A549 (cell line): ENCODE measurements at regions not wholly inside any gene's neighbourhood (a gene's known extent, or its start where the extent isn't known, plus 50 kb on each side); places are given as distances from the start of the nearest gene placed in this dataset.

ENCODE experiments used
- ATAC-seq, 2 experiments: fragments of 200-7000 bp in 1 of 2; fragments of >200 bp in 1 of 2; cut with Nextera tagmentation in 1 of 2; cut with Tn5 transposase in 1 of 2; 3 replicates each; pipeline versions ENCODE4 v1.8.0 to v1.9.1; 2018 to 2020; ENCODE audit warnings: mild to moderate bottlenecking in 1 of 2, moderate library complexity in 1 of 2
- CTCF ChIA-PET: fragments of 300-600 bp; sonication (Branson Sonifier 250); formaldehyde crosslinking; extraction: SDS; loops from one replicate; lab custom pipeline; 2021; ENCODE audit warnings: antibody characterized with exemption, inconsistent platforms; lab: Yijun Ruan, JAX
- POLR2A ChIA-PET: fragments of 350-600 bp; formaldehyde crosslinking; extraction: SDS; loops from one replicate; lab custom pipeline; 2021; ENCODE audit warnings: antibody characterized with exemption, inconsistent platforms; lab: Yijun Ruan, JAX
- DNase-seq, 2 experiments: peaks; one replicate each; pipeline versions ENCODE4 v3.0.0 to v3.0.0-alpha.2; 2011 to 2016; ENCODE audit warnings: low read depth in 1 of 2, low spot score in 1 of 2
- FAIRE-seq: peaks from 2 replicates; lab custom pipeline; 2011; peaks lifted over from hg19 to GRCh38; lab: Jason Lieb, UNC
- H3K27ac ChIP-seq, 2 experiments: fragments of >200 bp; sonication (Bioruptor Twin); formaldehyde crosslinking; 3 replicates each; pipeline ENCODE4 v1.5.1; 2016 to 2017
- H3K4me1 ChIP-seq: fragments of >200 bp; sonication (Bioruptor Twin); formaldehyde crosslinking; 3 replicates; pipeline ENCODE4 v1.6.1; 2016
- H3K4me2 ChIP-seq: fragments of >200 bp; sonication (Bioruptor Twin); formaldehyde crosslinking; 3 replicates; pipeline ENCODE4 v1.6.1; 2016
- H3K4me3 ChIP-seq: fragments of >200 bp; sonication (Bioruptor Twin); formaldehyde crosslinking; 3 replicates; pipeline ENCODE4 v1.5.1; 2016
- H3K9me3 ChIP-seq: fragments of >200 bp; sonication (Bioruptor Twin); formaldehyde crosslinking; 3 replicates; pipeline ENCODE4 v1.6.1; 2016
- BHLHE40 ChIP-seq: IDR thresholded peaks from 2 replicates; pipeline ENCODE4 v1.6.1; 2012; ENCODE audit warnings: low read depth, low read length, inconsistent platforms
- CBX8 ChIP-seq: fragments of 200-600 bp; sonication (generic); IDR thresholded peaks from 2 replicates; pipeline ENCODE4 v1.6.1; 2016
- EHF ChIP-seq: fragments of 250-450 bp; sonication (Bioruptor Pico); IDR thresholded peaks from 2 replicates; pipeline ENCODE4 v1.5.0; 2020; ENCODE audit warnings: mild to moderate bottlenecking
- EHMT2 ChIP-seq: fragments of 200-600 bp; sonication (generic); IDR thresholded peaks from 2 replicates; pipeline ENCODE4 v1.6.1; 2016; ENCODE audit warnings: antibody characterized with exemption, low read depth, mild to moderate bottlenecking, moderate library complexity
- FOSL2 ChIP-seq, 2 experiments: fragments of 450-650 bp in 1 of 2; fragments of >200 bp in 1 of 2; sonication (Bioruptor Twin) in 1 of 2; formaldehyde crosslinking; IDR thresholded peaks; 2 replicates each; pipeline versions ENCODE4 v1.5.0 to v1.6.1; 2016 to 2020; ENCODE audit warnings: mild to moderate bottlenecking in 1 of 2, moderate library complexity in 1 of 2
- FOXS1 ChIP-seq: fragments of 250-450 bp; sonication (Bioruptor Pico); IDR thresholded peaks from 2 replicates; pipeline ENCODE4 v1.5.0; 2020; ENCODE audit warnings: mild to moderate bottlenecking, moderate library complexity
- HES2 ChIP-seq: fragments of >200 bp; sonication (Bioruptor Twin); formaldehyde crosslinking; IDR thresholded peaks from 2 replicates; pipeline ENCODE4 v1.6.1; 2016
- HEYL ChIP-seq: fragments of 250-450 bp; sonication (Bioruptor Pico); IDR thresholded peaks from 2 replicates; pipeline ENCODE4 v1.8.0; 2021; ENCODE audit warnings: mild to moderate bottlenecking, moderate library complexity
- HMGXB4 ChIP-seq: fragments of 250-450 bp; sonication (Bioruptor Pico); IDR thresholded peaks from 2 replicates; pipeline ENCODE4 v1.5.0; 2021; ENCODE audit warnings: mild to moderate bottlenecking, moderate library complexity, borderline replicate concordance
- HOXA7 ChIP-seq: fragments of 250-450 bp; sonication (Bioruptor Pico); IDR thresholded peaks from 2 replicates; pipeline ENCODE4 v1.5.0; 2020; ENCODE audit warnings: mild to moderate bottlenecking, moderate library complexity
- JUN ChIP-seq, 2 experiments: fragments of >200 bp; sonication (Bioruptor Twin); formaldehyde crosslinking; IDR thresholded peaks; 2 replicates in 1 of 2; 3 replicates in 1 of 2; pipeline ENCODE4 v1.6.1; 2016 to 2017
- JUNB ChIP-seq: fragments of >200 bp; sonication (Bioruptor Twin); formaldehyde crosslinking; IDR thresholded peaks from 2 replicates; pipeline ENCODE4 v1.6.1; 2016
- KDM5A ChIP-seq: fragments of 200-600 bp; sonication (generic); IDR thresholded peaks from 2 replicates; pipeline ENCODE4 v1.6.1; 2016; ENCODE audit warnings: antibody characterized with exemption, mild to moderate bottlenecking
- NR3C1 ChIP-seq: fragments of >200 bp; sonication (Bioruptor Twin); formaldehyde crosslinking; IDR thresholded peaks from 3 replicates; pipeline ENCODE4 v1.6.1; 2017
- RAD21 ChIP-seq, 2 experiments: fragments of >200 bp in 1 of 2; sonication (Bioruptor Twin) in 1 of 2; formaldehyde crosslinking in 1 of 2; IDR thresholded peaks in 1 of 2; conservative IDR thresholded peaks in 1 of 2; 2 replicates in 1 of 2; 3 replicates in 1 of 2; pipeline ENCODE4 v1.6.1; 2012 to 2018; ENCODE audit warnings: inconsistent platforms in 1 of 2
- RARB ChIP-seq: fragments of 250-450 bp; sonication (Bioruptor Pico); IDR thresholded peaks from 2 replicates; pipeline ENCODE4 v1.8.0; 2021; ENCODE audit warnings: mild to moderate bottlenecking, moderate library complexity
- SMC3 ChIP-seq: fragments of >200 bp; sonication (Bioruptor Twin); formaldehyde crosslinking; IDR thresholded peaks from 3 replicates; pipeline ENCODE4 v1.6.1; 2018; ENCODE audit warnings: inconsistent platforms
- ZC3H11A ChIP-seq: fragments of 450-650 bp; IDR thresholded peaks from 2 replicates; pipeline ENCODE4 v1.6.1; 2014; ENCODE audit warnings: antibody characterized with exemption, mild to moderate bottlenecking
- ZFP36 ChIP-seq: fragments of 450-650 bp; IDR thresholded peaks from 2 replicates; pipeline ENCODE4 v1.6.1; 2014; ENCODE audit warnings: borderline replicate concordance; ENCODE audit not compliant: partially characterized antibody
- ZNF302 ChIP-seq: fragments of 250-450 bp; sonication (Bioruptor Pico); IDR thresholded peaks from 2 replicates; pipeline ENCODE4 v1.9.0; 2021; ENCODE audit warnings: inconsistent platforms, mild to moderate bottlenecking, moderate library complexity
- ZSCAN20 ChIP-seq: fragments of 250-450 bp; sonication (Bioruptor Pico); IDR thresholded peaks from 2 replicates; pipeline ENCODE4 v1.8.0; 2022; ENCODE audit warnings: mild to moderate bottlenecking, moderate library complexity
- WGBS: methylation state at CpG from one replicate; pipeline ENCODE4 v1.1.6; 2017; ENCODE audit errors: missing lambda C conversion rate; 5-methylcytosine and 5-hydroxymethylcytosine counted together
- TF ChIP-seq, protein P1 (sequence below): fragments of >200 bp; sonication (Bioruptor Twin); formaldehyde crosslinking; IDR thresholded peaks from 3 replicates; pipeline ENCODE4 v1.5.1; 2016
- TF ChIP-seq, protein P2 (sequence below): fragments of >200 bp; sonication (Bioruptor Twin); formaldehyde crosslinking; IDR thresholded peaks from 3 replicates; pipeline ENCODE4 v1.6.1; 2016
- TF ChIP-seq, protein P3 (sequence below): fragments of 200-600 bp; sonication (generic); IDR thresholded peaks from 2 replicates; pipeline ENCODE4 v1.6.1; 2016; ENCODE audit warnings: antibody characterized with exemption, mild to moderate bottlenecking, moderate library complexity

GRCh38 chr1:30812076-30812475, 54.5 kb upstream of the LAPTM5 start:
- ChIA-PET POLR2A (no interaction called here), CTCF (interaction anchor here (1.5 to 36.8 kb wide), 3 partner anchors 10 to 117 kb away, joined by 3 to 743 read pairs (median 30); partner anchors contain the start of gene SDC3)
- TF ChIP-seq KDM5A (no peak), RARB (CRISPR knock-in tag) (no peak), ZFP36 (no peak), ZNF302 (CRISPR knock-in tag) (no peak), FOSL2 (IDR thresholded peaks at IDR 0.05) (no peak), FOSL2 (CRISPR knock-in tag; IDR thresholded peaks at IDR 0.05) (no peak), ZSCAN20 (CRISPR knock-in tag) (no peak), HOXA7 (CRISPR knock-in tag) (no peak), HEYL (no peak), EHMT2 (no peak), FOXS1 (no peak), SMC3 (no peak), NR3C1 (no peak)
- TF ChIP-seq, protein P1, sequence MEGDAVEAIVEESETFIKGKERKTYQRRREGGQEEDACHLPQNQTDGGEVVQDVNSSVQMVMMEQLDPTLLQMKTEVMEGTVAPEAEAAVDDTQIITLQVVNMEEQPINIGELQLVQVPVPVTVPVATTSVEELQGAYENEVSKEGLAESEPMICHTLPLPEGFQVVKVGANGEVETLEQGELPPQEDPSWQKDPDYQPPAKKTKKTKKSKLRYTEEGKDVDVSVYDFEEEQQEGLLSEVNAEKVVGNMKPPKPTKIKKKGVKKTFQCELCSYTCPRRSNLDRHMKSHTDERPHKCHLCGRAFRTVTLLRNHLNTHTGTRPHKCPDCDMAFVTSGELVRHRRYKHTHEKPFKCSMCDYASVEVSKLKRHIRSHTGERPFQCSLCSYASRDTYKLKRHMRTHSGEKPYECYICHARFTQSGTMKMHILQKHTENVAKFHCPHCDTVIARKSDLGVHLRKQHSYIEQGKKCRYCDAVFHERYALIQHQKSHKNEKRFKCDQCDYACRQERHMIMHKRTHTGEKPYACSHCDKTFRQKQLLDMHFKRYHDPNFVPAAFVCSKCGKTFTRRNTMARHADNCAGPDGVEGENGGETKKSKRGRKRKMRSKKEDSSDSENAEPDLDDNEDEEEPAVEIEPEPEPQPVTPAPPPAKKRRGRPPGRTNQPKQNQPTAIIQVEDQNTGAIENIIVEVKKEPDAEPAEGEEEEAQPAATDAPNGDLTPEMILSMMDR: no peak
- H3K4me3 ChIP-seq: no peak overlapping the region
- no peak for ATAC-seq
- no peak for FAIRE-seq
- H3K4me2 ChIP-seq: no peak overlapping the region
- no peak overlapping the region for H3K27ac ChIP-seq
- WGBS: 82% methylated on average over 3 of the region's 3 CpGs
- peaks cover 16% of the 10 kb centered on the region for H3K4me1 ChIP-seq
- no peaks in the 10 kb centered on the region for H3K9me3 ChIP-seq
- no peak for DNase-seq

- no peak for DNase-seq
- CTCF ChIA-PET: interaction anchor here (1.0 to 36.8 kb wide), 4 partner anchors 9 to 118 kb away, joined by 3 to 743 read pairs (median 16); partner anchors contain the start of gene SDC3
- Histone ChIP-seq H3K4me2 (no peak overlapping the region), H3K4me1 (peaks cover 16% of the 10 kb centered on the region), H3K27ac (no peak overlapping the region), H3K9me3 (no peaks in the 10 kb centered on the region), H3K4me3 (no peak overlapping the region)
- POLR2A ChIA-PET: no interaction called here
- ATAC-seq: no peak
- no peak for TF ChIP-seq HEYL
- no peak for TF ChIP-seq ZC3H11A
- TF ChIP-seq CBX8: no peak
- no peak for TF ChIP-seq JUN (IDR thresholded peaks at IDR 0.05)
- TF ChIP-seq, protein P2, sequence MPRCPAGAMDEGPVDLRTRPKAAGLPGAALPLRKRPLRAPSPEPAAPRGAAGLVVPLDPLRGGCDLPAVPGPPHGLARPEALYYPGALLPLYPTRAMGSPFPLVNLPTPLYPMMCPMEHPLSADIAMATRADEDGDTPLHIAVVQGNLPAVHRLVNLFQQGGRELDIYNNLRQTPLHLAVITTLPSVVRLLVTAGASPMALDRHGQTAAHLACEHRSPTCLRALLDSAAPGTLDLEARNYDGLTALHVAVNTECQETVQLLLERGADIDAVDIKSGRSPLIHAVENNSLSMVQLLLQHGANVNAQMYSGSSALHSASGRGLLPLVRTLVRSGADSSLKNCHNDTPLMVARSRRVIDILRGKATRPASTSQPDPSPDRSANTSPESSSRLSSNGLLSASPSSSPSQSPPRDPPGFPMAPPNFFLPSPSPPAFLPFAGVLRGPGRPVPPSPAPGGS: no peak
- no peak for TF ChIP-seq EHF (CRISPR knock-in tag)
- TF ChIP-seq FOXS1: no peak
- TF ChIP-seq HES2: no peak
- TF ChIP-seq, all 56 proteins: peak for 0
- no peak for FAIRE-seq
These were observed 53.6 kb upstream of the LAPTM5 start for GRCh38 chr1:30811187-30811586.

DNA sequence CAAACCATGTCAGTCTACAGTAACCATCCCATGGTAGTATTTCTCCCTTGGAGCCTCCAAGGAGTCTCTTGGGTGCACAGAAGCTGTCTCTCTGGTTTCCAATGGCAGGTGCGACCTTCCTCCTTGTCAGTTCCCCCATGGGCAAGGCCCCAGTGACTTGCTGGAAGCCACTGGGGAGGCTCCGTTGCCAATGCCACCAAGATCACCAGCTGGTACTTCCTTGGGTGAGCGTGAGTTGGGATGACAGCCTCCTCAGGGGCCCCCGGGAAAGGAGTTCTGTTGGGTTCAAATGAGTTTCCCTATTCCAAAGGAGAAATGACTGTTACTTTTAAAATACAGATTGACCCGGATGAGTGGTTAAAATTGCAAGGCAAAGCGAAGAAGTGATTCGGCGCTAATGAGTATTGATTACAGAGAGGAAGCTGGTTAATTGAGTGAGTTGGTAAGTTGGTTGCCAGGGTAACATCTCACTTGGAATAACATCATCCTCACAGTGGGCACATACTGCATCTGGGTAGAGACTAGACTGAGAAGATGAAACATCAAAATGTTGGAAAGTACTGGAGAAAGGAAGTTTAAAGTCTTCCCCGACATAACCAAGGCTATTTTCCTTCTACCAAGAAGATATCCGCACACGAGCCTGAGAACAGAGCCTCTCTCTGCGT, 53.0 kb upstream of the LAPTM5 start:
- Histone ChIP-seq H3K4me1 (peaks cover 16% of the 10 kb centered on the region), H3K4me2 (no peak overlapping the region), H3K4me3 (no peak overlapping the region), H3K27ac (peak overlapping the region in 1 of 2 experiments; percentile 77; a peak in 3 of 6 replicates), H3K9me3 (no peaks in the 10 kb centered on the region)
- DNase-seq: no peak
- ChIA-PET CTCF (interaction anchor here (1.0 to 36.8 kb wide), 5 partner anchors 9 to 118 kb away, joined by 3 to 743 read pairs (median 4); partner anchors contain the start of gene SDC3), POLR2A (no interaction called here)
- FAIRE-seq: no peak
- WGBS: 84% methylated on average over 12 of the region's 12 CpGs
- ATAC-seq: no peak
- TF ChIP-seq, protein P3, sequence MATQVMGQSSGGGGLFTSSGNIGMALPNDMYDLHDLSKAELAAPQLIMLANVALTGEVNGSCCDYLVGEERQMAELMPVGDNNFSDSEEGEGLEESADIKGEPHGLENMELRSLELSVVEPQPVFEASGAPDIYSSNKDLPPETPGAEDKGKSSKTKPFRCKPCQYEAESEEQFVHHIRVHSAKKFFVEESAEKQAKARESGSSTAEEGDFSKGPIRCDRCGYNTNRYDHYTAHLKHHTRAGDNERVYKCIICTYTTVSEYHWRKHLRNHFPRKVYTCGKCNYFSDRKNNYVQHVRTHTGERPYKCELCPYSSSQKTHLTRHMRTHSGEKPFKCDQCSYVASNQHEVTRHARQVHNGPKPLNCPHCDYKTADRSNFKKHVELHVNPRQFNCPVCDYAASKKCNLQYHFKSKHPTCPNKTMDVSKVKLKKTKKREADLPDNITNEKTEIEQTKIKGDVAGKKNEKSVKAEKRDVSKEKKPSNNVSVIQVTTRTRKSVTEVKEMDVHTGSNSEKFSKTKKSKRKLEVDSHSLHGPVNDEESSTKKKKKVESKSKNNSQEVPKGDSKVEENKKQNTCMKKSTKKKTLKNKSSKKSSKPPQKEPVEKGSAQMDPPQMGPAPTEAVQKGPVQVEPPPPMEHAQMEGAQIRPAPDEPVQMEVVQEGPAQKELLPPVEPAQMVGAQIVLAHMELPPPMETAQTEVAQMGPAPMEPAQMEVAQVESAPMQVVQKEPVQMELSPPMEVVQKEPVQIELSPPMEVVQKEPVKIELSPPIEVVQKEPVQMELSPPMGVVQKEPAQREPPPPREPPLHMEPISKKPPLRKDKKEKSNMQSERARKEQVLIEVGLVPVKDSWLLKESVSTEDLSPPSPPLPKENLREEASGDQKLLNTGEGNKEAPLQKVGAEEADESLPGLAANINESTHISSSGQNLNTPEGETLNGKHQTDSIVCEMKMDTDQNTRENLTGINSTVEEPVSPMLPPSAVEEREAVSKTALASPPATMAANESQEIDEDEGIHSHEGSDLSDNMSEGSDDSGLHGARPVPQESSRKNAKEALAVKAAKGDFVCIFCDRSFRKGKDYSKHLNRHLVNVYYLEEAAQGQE: no peak
- TF ChIP-seq HEYL (no peak), JUNB (no peak), BHLHE40 (no peak), HMGXB4 (no peak), RAD21 (conservative IDR thresholded peaks at IDR 0.05 in 1 of 2, IDR thresholded peaks at IDR 0.05 in 1 of 2) (no peak)
